GM21528 (cell line): ENCODE measurements at regions not wholly inside any gene's neighbourhood (a gene's known extent, or its start where the extent isn't known, plus 50 kb on each side); places are given as distances from the start of the nearest gene placed in this dataset.

ENCODE experiments used
- ATAC-seq: cut with Tn5 transposase; IDR thresholded peaks from one replicate; pipeline ENCODE4 v1.9.1; 2021; ENCODE audit warnings: mild to moderate bottlenecking, moderate library complexity; ENCODE audit not compliant: unreplicated experiment, low FRiP score

- ATAC-seq = no peak
These were observed 344.2 kb downstream of the OLFM3 start for GRCh38 chr1:101652484-101652883.

GRCh38 chr1:101653482-101653946, 343.2 kb downstream of the OLFM3 start:
- no peak for ATAC-seq

DNA sequence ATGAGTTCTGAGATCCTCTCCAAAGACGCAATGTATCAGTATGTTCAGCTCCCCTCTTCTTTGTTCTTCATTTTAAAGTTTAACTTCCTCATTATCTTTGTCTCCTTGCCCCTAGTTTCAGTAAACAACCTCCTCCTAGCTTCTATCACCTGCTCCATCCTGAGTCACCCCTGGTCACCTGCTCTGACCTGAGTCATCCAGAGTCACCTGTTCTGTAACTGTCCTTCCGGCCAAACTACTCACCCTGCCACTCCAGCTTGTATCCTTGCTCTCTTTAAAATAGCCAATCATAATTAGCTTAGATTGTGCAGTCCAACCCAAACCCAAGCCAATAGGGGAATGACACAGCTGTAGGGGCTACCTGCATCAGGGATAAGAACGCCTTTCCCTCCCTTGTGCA, 332.0 kb downstream of the OLFM3 start:
- ATAC-seq = no peak

GRCh38 chr1:101667761-101668160, 329.0 kb downstream of the OLFM3 start:
- no peak for ATAC-seq

DNA sequence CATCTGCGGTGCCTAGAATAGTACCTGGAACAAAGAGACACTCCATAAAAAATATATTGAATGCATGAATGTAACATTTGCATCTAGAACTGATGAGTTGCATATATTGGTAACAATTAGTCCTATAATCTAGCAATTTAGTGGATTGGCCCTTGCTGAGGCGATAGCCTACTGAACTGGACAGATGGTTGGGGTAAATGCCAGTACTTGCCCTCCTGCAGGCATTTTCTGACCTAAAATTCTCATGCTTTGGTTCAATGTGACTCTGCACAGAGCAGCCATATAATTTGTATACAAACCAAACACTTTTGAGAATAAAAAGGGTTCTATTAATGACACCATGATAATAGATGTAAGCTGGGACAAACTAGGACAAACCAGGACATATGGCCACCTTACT, 313.6 kb downstream of the OLFM3 start:
- ATAC-seq = no peak

GRCh38 chr1:101683561-101683960, 313.2 kb downstream of the OLFM3 start:
- no peak for ATAC-seq

- ATAC-seq = no peak
These were observed 299.7 kb downstream of the OLFM3 start for GRCh38 chr1:101697072-101697471.

DNA sequence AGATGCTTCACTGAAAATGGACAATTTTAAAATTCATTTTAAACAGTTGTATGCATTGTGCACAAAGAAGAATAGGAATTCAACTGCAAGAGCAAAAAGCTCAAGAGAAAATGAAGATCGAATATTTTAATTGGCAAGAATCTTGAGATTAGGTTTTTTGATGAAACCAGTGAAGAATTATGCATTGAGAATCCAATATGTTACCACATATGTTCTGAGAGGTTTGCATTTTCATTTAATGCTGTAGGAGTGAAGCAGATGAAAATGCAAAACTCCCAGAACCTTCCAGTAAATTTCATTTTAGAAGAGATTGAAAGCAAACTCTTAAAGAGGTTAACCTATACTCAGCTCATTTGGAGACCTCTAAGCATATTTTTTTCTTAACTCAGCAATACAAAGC, 298.0 kb downstream of the OLFM3 start:
- ATAC-seq = no peak

DNA sequence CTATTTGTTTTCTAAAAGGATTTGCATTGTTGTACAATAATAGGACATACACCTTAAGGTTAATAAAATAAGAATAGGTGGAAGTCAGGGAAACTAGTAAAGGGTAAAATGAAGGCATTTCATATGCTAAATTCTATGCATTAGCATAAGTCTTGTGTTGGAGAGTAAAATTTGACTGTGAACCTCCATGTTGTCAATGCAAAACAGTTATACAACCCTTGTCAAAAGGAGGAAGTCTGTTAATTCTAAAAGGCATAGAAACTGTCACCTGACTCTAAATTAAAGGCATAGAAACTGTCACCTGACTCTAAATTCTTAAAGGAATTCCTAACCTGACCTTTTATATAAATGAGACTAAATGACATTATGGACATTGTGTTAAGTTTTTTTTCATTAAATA, 291.8 kb downstream of the OLFM3 start:
- ATAC-seq = no peak

DNA sequence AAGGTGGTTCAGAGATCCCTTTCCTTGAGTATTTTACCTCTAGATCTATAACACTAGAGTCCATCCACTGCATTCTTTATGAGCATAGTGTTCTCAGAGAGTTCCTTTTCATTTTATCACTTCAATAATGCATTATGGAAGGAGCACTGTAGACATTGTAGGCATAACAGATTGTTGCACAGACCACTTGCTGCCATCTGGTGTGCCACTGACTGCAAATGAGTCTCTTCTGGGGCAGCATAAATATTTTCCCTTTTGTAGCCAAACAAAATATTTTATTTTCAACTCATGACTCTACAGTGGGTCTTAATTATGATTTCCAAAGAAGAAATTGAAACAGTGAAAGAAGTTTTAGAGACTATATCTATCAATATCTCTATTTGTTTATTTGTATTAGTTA, 290.4 kb downstream of the OLFM3 start:
- no peak for ATAC-seq

DNA sequence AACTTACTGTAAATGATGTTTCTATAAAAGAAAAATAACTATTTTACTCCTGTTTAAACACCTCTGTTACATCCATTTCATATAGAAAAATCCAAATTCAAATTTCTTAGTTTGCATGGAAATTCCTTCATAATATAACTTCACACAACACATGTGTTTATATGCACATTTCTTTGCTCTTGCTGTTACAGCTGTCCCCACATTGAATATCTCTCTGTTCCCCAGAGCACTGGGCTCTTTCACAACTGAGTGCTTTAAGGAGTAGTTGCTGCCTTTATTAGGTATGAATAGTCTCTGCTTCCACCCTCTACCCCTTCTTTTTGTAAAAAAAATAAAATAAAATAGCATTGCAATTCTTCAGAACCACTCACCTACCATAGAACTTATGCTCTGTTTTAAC, 287.0 kb downstream of the OLFM3 start:
- ATAC-seq = no peak

DNA sequence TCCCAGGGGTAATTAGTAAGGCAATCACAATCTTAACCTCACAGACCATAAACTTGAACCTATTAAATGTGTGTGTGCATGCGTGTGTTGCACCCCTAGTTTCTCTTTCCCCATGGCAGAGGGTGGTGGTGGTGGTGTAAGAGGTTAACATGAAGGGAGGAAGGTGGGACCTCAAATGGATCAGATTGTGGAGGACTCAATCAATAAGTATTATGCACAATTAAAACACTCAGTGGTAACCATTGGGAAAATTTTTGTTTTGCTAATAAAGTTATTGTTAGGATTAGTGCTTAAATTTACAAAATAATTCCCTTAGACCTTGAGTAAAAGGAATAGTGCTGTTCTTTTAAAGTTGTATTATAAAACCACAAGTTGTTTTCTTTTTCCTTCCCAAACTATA, 283.0 kb downstream of the OLFM3 start:
- ATAC-seq = no peak

DNA sequence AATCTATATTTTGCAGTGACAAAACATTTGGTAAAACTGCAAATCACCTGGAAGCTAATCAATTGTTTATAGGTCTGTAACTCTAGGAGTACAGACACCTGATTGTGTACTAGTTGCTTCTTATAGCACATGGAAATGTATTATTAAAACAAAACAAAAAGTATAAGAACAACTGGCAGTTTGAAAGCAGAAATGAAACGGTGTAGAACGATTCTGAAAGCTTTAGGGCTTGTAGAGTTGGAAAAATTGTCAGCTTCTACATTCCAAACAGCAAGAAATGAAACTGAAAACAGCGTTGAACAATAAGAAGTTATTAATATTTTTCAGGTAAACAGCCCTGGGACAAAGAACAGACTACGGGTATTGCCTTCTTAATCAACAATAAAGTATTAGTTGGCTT, 273.3 kb downstream of the OLFM3 start:
- ATAC-seq = no peak

- ATAC-seq = peak; percentile 53
These were observed 268.7 kb downstream of the OLFM3 start for GRCh38 chr1:101728029-101728428.

GRCh38 chr1:101730559-101730958, 266.2 kb downstream of the OLFM3 start:
- ATAC-seq = no peak

DNA sequence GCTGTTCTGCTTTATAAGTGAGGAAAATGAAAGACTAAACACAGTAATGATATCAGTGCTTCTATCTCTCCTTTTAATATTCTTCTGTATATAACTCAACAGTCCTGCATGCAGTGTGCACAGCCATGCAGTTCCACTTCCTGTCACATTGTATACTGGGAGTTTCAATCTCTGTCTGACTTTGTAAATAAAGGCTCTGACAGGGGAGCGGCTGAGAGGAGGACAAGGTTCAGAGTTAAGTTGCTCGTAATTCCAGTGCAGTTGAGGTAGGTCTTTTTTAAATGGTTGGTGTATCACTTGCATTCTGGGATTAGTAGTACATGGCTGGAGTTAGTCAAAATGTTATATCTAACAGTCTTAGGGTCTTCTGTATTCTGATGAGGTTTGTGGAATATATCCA, 264.5 kb downstream of the OLFM3 start:
- ATAC-seq = peak; percentile 48

- no peak for ATAC-seq
These were observed 263.4 kb downstream of the OLFM3 start for GRCh38 chr1:101733340-101733739.

- no peak for ATAC-seq
These were observed 258.3 kb downstream of the OLFM3 start for GRCh38 chr1:101738475-101738874.

DNA sequence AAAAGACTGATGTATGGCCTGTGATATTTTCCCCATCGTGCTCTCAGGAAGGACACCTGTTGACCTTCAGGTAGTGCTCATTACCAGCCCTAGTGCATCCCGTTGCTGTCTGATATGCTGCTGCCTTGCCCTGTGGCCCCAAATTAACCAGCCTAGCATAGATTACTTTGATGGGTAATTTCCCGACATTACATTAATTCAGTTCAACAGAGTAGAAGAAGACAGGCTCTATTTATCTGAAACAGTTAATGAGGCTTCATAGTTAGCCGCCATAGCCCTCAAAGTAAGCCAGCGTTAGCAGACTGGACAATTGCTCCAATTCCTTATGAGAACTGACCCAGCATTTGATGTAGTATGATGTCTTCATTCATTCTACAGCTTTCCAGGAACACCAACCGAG, 257.6 kb downstream of the OLFM3 start:
- no peak for ATAC-seq

GRCh38 chr1:101739826-101740330, 256.8 kb downstream of the OLFM3 start:
- no peak for ATAC-seq

- ATAC-seq = no peak
These were observed 254.8 kb downstream of the OLFM3 start for GRCh38 chr1:101741910-101742309.

DNA sequence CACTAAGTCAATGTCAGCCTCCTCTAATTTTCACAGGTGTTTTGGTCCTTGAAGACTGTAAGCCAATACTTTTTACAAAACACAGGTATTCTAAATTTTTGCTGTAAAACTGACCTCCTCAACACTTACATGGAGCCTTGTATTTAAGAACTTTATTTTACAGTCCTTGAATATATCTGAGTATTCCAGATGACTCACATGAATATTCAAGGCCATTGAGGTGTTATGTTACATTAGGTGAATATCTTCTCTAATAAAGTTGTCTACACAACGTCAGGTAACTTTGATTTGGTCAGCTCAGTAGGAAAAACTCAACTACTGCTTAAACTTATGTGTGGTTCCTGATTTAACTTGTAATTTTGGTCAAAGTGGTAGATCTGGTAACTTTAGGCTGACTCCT, 254.2 kb downstream of the OLFM3 start:
- no peak for ATAC-seq
